Epithelial cell of esophagus (primary cell): ENCODE measurements at regions not wholly inside any gene's neighbourhood (a gene's known extent, or its start where the extent isn't known, plus 50 kb on each side); places are given as distances from the start of the nearest gene placed in this dataset.

Experiments
- DNase-seq: peaks from one replicate; pipeline ENCODE4 v3.0.0; 2010; ENCODE audit warnings: low read depth
- H3K4me3 ChIP-seq: 2 replicates; pipeline ENCODE4 v1.5.1; 2011; ENCODE audit warnings: mild to moderate bottlenecking, low read length, control low read depth
- TF ChIP-seq, protein P1 (sequence below): IDR thresholded peaks from 2 replicates; pipeline ENCODE4 v1.5.1; 2011; ENCODE audit warnings: low read depth, mild to moderate bottlenecking, low read length, control low read depth, inconsistent platforms; ENCODE audit not compliant: insufficient read depth; ENCODE audit errors: missing control alignments

- no peak for DNase-seq
- no peak overlapping the region for H3K4me3 ChIP-seq
- TF ChIP-seq, protein P1, sequence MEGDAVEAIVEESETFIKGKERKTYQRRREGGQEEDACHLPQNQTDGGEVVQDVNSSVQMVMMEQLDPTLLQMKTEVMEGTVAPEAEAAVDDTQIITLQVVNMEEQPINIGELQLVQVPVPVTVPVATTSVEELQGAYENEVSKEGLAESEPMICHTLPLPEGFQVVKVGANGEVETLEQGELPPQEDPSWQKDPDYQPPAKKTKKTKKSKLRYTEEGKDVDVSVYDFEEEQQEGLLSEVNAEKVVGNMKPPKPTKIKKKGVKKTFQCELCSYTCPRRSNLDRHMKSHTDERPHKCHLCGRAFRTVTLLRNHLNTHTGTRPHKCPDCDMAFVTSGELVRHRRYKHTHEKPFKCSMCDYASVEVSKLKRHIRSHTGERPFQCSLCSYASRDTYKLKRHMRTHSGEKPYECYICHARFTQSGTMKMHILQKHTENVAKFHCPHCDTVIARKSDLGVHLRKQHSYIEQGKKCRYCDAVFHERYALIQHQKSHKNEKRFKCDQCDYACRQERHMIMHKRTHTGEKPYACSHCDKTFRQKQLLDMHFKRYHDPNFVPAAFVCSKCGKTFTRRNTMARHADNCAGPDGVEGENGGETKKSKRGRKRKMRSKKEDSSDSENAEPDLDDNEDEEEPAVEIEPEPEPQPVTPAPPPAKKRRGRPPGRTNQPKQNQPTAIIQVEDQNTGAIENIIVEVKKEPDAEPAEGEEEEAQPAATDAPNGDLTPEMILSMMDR, result no peak
These were observed 237.4 kb upstream of the LRTM1 start for GRCh38 chr3:55165278-55165677.

DNA sequence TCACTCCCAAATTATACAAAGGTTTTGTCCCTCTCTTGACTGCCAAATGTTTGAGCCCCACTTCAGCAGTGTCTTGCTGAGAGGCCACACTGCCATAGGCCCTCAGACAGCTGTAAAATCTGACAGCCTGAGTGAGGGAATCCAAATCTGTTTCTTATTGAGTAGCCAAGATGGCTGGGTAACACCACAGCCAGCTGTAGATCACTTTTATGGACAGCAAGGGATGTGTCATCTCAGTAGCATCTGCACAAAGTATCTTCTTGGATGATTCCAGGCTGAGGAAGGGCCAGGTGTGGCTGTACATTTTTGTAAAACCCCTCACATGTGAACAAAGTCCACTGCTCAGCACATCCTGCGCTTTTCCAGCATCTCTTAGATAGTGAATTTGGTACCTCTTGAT is 237.0 kb upstream of the LRTM1 start:
- no peak for DNase-seq
- no peak overlapping the region for H3K4me3 ChIP-seq
- TF ChIP-seq, protein P1, result no peak

DNA sequence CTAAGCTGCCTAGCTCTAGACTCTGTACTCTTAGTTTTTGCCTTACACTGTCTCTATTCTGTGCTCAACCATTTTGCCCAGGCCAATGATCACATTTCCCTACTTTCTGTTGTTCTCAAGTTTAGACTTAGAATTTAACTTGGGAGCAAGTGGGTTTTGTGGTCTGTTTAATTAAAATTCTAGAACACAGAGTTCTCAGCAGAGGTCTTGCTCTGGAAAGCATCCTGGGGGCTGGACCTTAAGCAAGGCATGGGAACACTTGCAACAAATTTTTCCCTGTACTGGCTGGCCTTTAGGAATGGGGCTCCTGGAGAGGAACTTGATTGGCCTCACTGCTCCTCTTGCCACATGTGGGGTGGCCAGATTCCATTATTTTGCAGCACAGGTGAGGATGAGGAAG is 236.3 kb upstream of the LRTM1 start:
- TF ChIP-seq, protein P1, result no peak
- no peak overlapping the region for H3K4me3 ChIP-seq
- no peak for DNase-seq

- TF ChIP-seq, protein P1, result no peak
- H3K4me3 ChIP-seq, result no peak overlapping the region
- DNase-seq, result no peak
These were observed 235.6 kb upstream of the LRTM1 start for GRCh38 chr3:55163421-55163820.

DNA sequence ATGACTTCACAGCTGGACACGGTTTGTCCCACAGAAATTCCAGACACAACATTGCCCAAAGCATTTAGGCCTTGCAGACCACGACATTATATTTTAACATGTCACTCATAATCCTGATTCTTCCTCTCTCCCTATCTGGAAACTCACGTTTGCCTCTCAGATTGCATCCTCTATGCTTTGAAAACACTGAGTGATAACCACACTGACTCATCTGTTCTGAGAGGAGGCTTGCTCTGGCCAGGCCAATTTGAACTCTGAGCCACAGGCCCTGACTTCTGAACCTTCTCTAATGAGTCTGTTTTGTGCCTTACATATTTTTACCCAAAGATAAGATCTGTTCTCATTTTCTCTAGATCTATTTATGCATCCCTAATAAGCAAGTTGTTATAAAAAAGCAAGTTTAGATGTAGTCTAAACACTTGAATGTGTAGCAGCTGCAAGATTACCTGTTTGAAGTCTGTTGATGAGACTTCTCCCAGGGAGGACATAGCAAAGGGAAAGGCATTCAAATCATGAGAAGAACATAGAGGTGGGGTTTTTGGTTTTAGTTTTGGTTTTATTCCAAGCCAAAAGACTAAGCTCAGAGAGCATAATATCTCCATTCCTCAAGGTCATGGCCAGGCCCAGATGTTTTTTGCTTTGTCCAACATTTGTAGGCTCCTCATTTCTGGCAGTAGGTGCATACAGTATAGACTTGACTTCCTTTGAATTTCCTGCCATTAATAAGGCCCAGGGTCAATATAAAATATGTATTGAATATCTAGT is 234.4 kb upstream of the LRTM1 start:
- TF ChIP-seq, protein P1, result no peak
- DNase-seq, result no peak
- H3K4me3 ChIP-seq, result no peak overlapping the region

DNA sequence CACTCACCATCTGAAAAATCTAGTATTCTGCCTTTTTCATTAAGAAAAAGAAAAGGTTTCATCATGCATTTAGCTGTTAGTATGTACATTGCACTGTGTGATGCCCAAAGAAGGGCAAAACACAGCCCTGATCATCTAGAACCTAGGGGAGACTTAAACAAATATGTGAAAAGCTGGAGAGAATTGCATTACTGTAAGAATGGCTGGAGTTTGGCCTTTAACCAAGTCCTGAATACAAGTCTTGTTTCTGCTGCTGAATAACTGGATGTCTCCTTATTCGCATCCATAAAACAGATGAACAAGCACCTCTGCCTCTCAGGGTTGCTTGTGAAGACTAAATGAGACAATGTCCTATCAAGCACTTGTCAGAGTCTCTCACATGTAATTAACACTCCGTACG is 233.4 kb upstream of the LRTM1 start:
- TF ChIP-seq, protein P1, result no peak
- no peak for DNase-seq
- H3K4me3 ChIP-seq, result no peak overlapping the region
